H9 (cell line): ENCODE measurements at regions not wholly inside any gene's neighbourhood (a gene's known extent, or its start where the extent isn't known, plus 50 kb on each side); places are given as distances from the start of the nearest gene placed in this dataset.
A peak's percentile ranks its signal among the peaks of the same experiment; 100 is the strongest.

ENCODE experiments used
- DNase-seq: peaks from one replicate; pipeline ENCODE4 v3.0.0-alpha.2; 2017
- H2AFZ ChIP-seq: one replicate; pipeline ENCODE4 v1.6.1; 2013; ENCODE audit warnings: mild to moderate bottlenecking, low read length, control low read depth, moderate library complexity
- H2AK5ac ChIP-seq: 2 replicates; pipeline ENCODE4 v1.6.1; 2013; ENCODE audit warnings: low read length, control low read depth, mixed read lengths; ENCODE audit not compliant: insufficient read length
- H2BK120ac ChIP-seq: one replicate; pipeline ENCODE4 v1.6.1; 2013; ENCODE audit warnings: low read depth, mild to moderate bottlenecking, low read length, control low read depth, inconsistent platforms; ENCODE audit not compliant: poor library complexity, severe bottlenecking
- H2BK12ac ChIP-seq: 2 replicates; pipeline ENCODE4 v1.6.1; 2013; ENCODE audit warnings: low read length, control low read depth, mixed read lengths, low read depth; ENCODE audit not compliant: insufficient read length
- H2BK15ac ChIP-seq: 2 replicates; pipeline ENCODE4 v1.6.1; 2013; ENCODE audit warnings: low read depth, low read length, control low read depth
- H2BK20ac ChIP-seq: one replicate; pipeline ENCODE4 v1.6.1; 2013; ENCODE audit warnings: low read depth, mild to moderate bottlenecking, low read length, control low read depth, inconsistent platforms; ENCODE audit not compliant: poor library complexity, severe bottlenecking
- H2BK5ac ChIP-seq: 2 replicates; pipeline ENCODE4 v1.6.1; 2013; ENCODE audit warnings: low read length, control low read depth, mixed read lengths; ENCODE audit not compliant: insufficient read length
- H3K14ac ChIP-seq: 2 replicates; pipeline ENCODE4 v1.6.1; 2013; ENCODE audit warnings: low read length, control low read depth; ENCODE audit not compliant: insufficient read depth
- H3K18ac ChIP-seq: 2 replicates; pipeline ENCODE4 v1.6.1; 2013; ENCODE audit warnings: low read depth, mild to moderate bottlenecking, mixed read lengths, low read length, control low read depth; ENCODE audit not compliant: insufficient read length
- H3K23ac ChIP-seq: 2 replicates; pipeline ENCODE4 v1.6.1; 2013; ENCODE audit warnings: low read length, control low read depth, mixed read lengths, low read depth; ENCODE audit not compliant: insufficient read length
- H3K23me2 ChIP-seq: 2 replicates; pipeline ENCODE4 v1.6.1; 2013; ENCODE audit warnings: low read depth, mild to moderate bottlenecking, mixed read lengths, low read length, control low read depth; ENCODE audit not compliant: insufficient read length, poor library complexity, severe bottlenecking
- H3K27ac ChIP-seq: 2 replicates; pipeline ENCODE4 v1.5.1; 2013; ENCODE audit warnings: low read length, control low read depth, mixed read lengths, low read depth; ENCODE audit not compliant: insufficient read length
- H3K27me3 ChIP-seq: 2 replicates; pipeline ENCODE4 v1.6.1; 2013; ENCODE audit warnings: low read length, control low read depth, inconsistent platforms; ENCODE audit not compliant: insufficient read depth
- H3K4ac ChIP-seq: 2 replicates; pipeline ENCODE4 v1.6.1; 2013; ENCODE audit warnings: low read depth, mild to moderate bottlenecking, control low read depth, inconsistent platforms, low read length, moderate library complexity
- H3K4me1 ChIP-seq: 2 replicates; pipeline ENCODE4 v1.6.1; 2013; ENCODE audit warnings: low read length, control low read depth, inconsistent platforms; ENCODE audit not compliant: insufficient read depth
- H3K4me2 ChIP-seq: 2 replicates; pipeline ENCODE4 v1.6.1; 2013; ENCODE audit warnings: low read length, control low read depth, mixed read lengths; ENCODE audit not compliant: insufficient read length, insufficient read depth
- H3K56ac ChIP-seq: 2 replicates; pipeline ENCODE4 v1.6.1; 2013; ENCODE audit warnings: low read depth, mild to moderate bottlenecking, mixed read lengths, low read length, control low read depth; ENCODE audit not compliant: insufficient read length
- H3K79me1 ChIP-seq: 2 replicates; pipeline ENCODE4 v1.6.1; 2013; ENCODE audit warnings: low read depth, mild to moderate bottlenecking, moderate library complexity, low read length, control low read depth, inconsistent platforms; ENCODE audit not compliant: insufficient read depth, poor library complexity, severe bottlenecking
- H3K79me2 ChIP-seq: 2 replicates; pipeline ENCODE4 v1.6.1; 2013; ENCODE audit warnings: low read length, control low read depth, inconsistent platforms; ENCODE audit not compliant: insufficient read depth
- H3K9ac ChIP-seq: 2 replicates; pipeline ENCODE4 v1.6.1; 2013; ENCODE audit warnings: low read length, control low read depth, mixed read lengths; ENCODE audit not compliant: insufficient read length; ENCODE audit errors: extremely low read depth
- H3K9me3 ChIP-seq: one replicate; pipeline ENCODE4 v1.6.1; 2013; ENCODE audit warnings: low read depth, low read length, inconsistent platforms; ENCODE audit not compliant: control insufficient read depth
- H3T11ph ChIP-seq: one replicate; pipeline ENCODE4 v1.6.1; 2013; ENCODE audit warnings: mild to moderate bottlenecking, low read length, control low read depth, inconsistent platforms
- H4K20me1 ChIP-seq: one replicate; pipeline ENCODE4 v1.6.1; 2013; ENCODE audit not compliant: control insufficient read depth, insufficient read length, insufficient read depth
- H4K5ac ChIP-seq: 2 replicates; pipeline ENCODE4 v1.6.1; 2013; ENCODE audit warnings: low read depth, mild to moderate bottlenecking, mixed read lengths, low read length, control low read depth; ENCODE audit not compliant: insufficient read length
- H4K8ac ChIP-seq: replicated peaks from 2 replicates; pipeline ENCODE4 v1.6.1; 2013; ENCODE audit warnings: low read length, control low read depth, mixed read lengths, low read depth; ENCODE audit not compliant: insufficient read length
- H4K91ac ChIP-seq: 2 replicates; pipeline ENCODE4 v1.6.1; 2013; ENCODE audit warnings: low read depth, mild to moderate bottlenecking, moderate library complexity, mixed read lengths, low read length, control low read depth; ENCODE audit not compliant: insufficient read length
- H3K27ac Mint-ChIP-seq, 3 experiments: 2 replicates in 2 of 3; 3 replicates in 1 of 3; pipeline ENCODE4 v1.8.0; 2020 to 2021; ENCODE audit warnings: mixed read lengths in 3 of 3, mild to moderate bottlenecking in 1 of 3, moderate library complexity in 1 of 3
- H3K27me3 Mint-ChIP-seq: 2 replicates; pipeline ENCODE4 v1.8.0; 2021; ENCODE audit warnings: low read depth, mild to moderate bottlenecking, moderate library complexity, mixed read lengths
- H3K36me3 Mint-ChIP-seq, 3 experiments: 2 replicates in 2 of 3; 3 replicates in 1 of 3; pipeline ENCODE4 v1.8.0; 2020 to 2021; ENCODE audit warnings: low read depth in 3 of 3, mixed read lengths in 3 of 3; ENCODE audit not compliant: insufficient read depth in 1 of 3
- H3K4me1 Mint-ChIP-seq, 2 experiments: 2 replicates each; pipeline ENCODE4 v1.8.0; 2020; ENCODE audit warnings: mixed read lengths in 2 of 2
- H3K4me3 Mint-ChIP-seq, 2 experiments: 2 replicates in 1 of 2; 3 replicates in 1 of 2; pipeline ENCODE4 v1.8.0; 2020 to 2021; ENCODE audit warnings: mild to moderate bottlenecking in 2 of 2, mixed read lengths in 2 of 2, moderate library complexity in 1 of 2
- H3K9me3 Mint-ChIP-seq, 2 experiments: 2 replicates in 1 of 2; 3 replicates in 1 of 2; pipeline ENCODE4 v1.8.0; 2020; ENCODE audit warnings: mild to moderate bottlenecking in 2 of 2, mixed read lengths in 2 of 2, moderate library complexity in 1 of 2
- CTCF ChIP-seq: fragments of 200-600 bp; sonication (generic); conservative IDR thresholded peaks from 3 replicates; pipeline ENCODE4 v1.8.0; 2021; ENCODE audit warnings: antibody characterized with exemption, mild to moderate bottlenecking

- no peaks in the 10 kb centered on the region for H3K27me3 Mint-ChIP-seq
- H4K5ac ChIP-seq, result no peak overlapping the region
- H3T11ph ChIP-seq, result no peak overlapping the region
- peaks cover 12 to 14% of the 10 kb centered on the region in 2 experiments for H3K4me1 Mint-ChIP-seq
- H4K8ac ChIP-seq, result no peak overlapping the region
- no peaks in the 10 kb centered on the region for H3K36me3 Mint-ChIP-seq
- H3K23me2 ChIP-seq, result no peaks in the 10 kb centered on the region
- H3K14ac ChIP-seq, result no peak overlapping the region
- 0 out of 7 replicates have a peak overlapping the region, but pooled peaks of 1 of the 3 experiments have one; percentile 22 for H3K27ac Mint-ChIP-seq
- no peak for TF ChIP-seq CTCF
- no peaks in the 10 kb centered on the region for H3K9me3 Mint-ChIP-seq
- no peak overlapping the region for H2BK12ac ChIP-seq
- no peak overlapping the region for H2BK20ac ChIP-seq
- no peak overlapping the region for H2BK120ac ChIP-seq
- no peaks in the 10 kb centered on the region for H3K79me1 ChIP-seq
- H4K20me1 ChIP-seq, result no peaks in the 10 kb centered on the region
- no peak overlapping the region for H3K56ac ChIP-seq
- no peaks in the 10 kb centered on the region for H3K27me3 ChIP-seq
- DNase-seq, result no peak
- no peak overlapping the region for H2AK5ac ChIP-seq
- H3K4me2 ChIP-seq, result no peak overlapping the region
- no peak overlapping the region for H3K4me3 Mint-ChIP-seq
- H3K23ac ChIP-seq, result no peak overlapping the region
- no peaks in the 10 kb centered on the region for H3K79me2 ChIP-seq
- no peak overlapping the region for H2AFZ ChIP-seq
- no peak overlapping the region for H3K18ac ChIP-seq
- no peak overlapping the region for H3K27ac ChIP-seq
- no peak overlapping the region for H2BK5ac ChIP-seq
- no peak overlapping the region for H3K9ac ChIP-seq
- no peak overlapping the region for H2BK15ac ChIP-seq
- no peak overlapping the region for H4K91ac ChIP-seq
- H3K4ac ChIP-seq, result no peak overlapping the region
- H3K4me1 ChIP-seq, result no peaks in the 10 kb centered on the region
- H3K9me3 ChIP-seq, result no peaks in the 10 kb centered on the region
Observed at GRCh38 chr13:55214841-55215345, 1925.8 kb upstream of the PRR20A start.
